ES-I3 (cell line): ENCODE measurements at regions not wholly inside any gene's neighbourhood (a gene's known extent, or its start where the extent isn't known, plus 50 kb on each side); places are given as distances from the start of the nearest gene placed in this dataset.

Experiments used
- H3K36me3 ChIP-seq: 2 replicates; pipeline ENCODE4 v1.6.1; 2013; ENCODE audit warnings: mild to moderate bottlenecking, low read length, control low read depth, moderate library complexity; ENCODE audit not compliant: insufficient read depth
- H3K4me1 ChIP-seq: 2 replicates; pipeline ENCODE4 v1.6.1; 2013; ENCODE audit warnings: mild to moderate bottlenecking, control low read depth, low read length; ENCODE audit not compliant: insufficient read depth
- H3K9ac ChIP-seq: 2 replicates; pipeline ENCODE4 v1.6.1; 2013; ENCODE audit warnings: low read depth, mild to moderate bottlenecking, low read length, moderate library complexity
- H3K9me3 ChIP-seq: 2 replicates; pipeline ENCODE4 v1.6.1; 2013; ENCODE audit warnings: mild to moderate bottlenecking, low read length, moderate library complexity; ENCODE audit not compliant: control insufficient read depth, insufficient read depth

DNA sequence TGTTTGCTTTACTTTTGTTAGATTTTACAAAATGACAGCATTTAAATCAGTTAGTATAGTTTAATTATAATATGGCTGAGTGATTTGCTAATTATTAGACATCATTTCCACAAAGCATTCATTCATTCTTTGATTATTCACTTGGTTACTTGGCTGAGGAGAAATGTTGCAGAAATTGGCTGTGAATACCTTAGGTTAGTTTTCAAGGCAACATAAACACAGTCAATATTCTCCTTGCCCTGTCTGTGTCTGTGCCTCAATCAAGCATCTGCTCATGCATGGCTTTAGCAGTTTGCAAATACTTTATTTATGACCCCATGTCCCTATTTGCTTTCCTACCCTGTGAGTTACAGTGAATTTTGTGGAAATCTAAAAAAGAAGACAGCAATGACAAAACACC, 718.3 kb downstream of the EPM2A start:
- no peak overlapping the region for H3K9ac ChIP-seq
- no peaks in the 10 kb centered on the region for H3K9me3 ChIP-seq
- H3K36me3 ChIP-seq: no peaks in the 10 kb centered on the region
- H3K4me1 ChIP-seq: 0 out of 2 replicates have a peak, but pooled peaks cover 7% of the 10 kb centered on the region

DNA sequence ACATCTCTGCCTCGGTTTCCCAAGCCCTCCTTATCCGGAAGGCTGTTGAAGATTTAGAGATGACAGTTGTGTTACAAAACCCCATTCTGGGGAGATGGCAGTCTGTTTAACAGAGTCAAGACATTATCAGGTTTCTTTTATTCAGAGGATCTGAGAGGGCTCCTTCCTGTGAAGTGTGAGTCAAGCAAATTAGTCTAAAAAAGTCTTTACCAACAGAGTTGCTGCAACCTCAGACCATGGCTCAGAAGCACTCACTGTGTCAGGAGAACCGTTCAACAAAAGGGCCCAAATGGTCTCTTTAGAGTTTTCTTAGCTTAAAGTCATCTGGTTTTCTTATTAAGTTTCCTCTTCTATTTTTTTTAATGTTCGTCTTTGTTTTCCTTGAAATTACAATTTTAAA, 717.8 kb downstream of the EPM2A start:
- H3K9me3 ChIP-seq: no peaks in the 10 kb centered on the region
- H3K36me3 ChIP-seq: no peaks in the 10 kb centered on the region
- 0 out of 2 replicates have a peak, but pooled peaks cover 7% of the 10 kb centered on the region for H3K4me1 ChIP-seq
- H3K9ac ChIP-seq: no peak overlapping the region

DNA sequence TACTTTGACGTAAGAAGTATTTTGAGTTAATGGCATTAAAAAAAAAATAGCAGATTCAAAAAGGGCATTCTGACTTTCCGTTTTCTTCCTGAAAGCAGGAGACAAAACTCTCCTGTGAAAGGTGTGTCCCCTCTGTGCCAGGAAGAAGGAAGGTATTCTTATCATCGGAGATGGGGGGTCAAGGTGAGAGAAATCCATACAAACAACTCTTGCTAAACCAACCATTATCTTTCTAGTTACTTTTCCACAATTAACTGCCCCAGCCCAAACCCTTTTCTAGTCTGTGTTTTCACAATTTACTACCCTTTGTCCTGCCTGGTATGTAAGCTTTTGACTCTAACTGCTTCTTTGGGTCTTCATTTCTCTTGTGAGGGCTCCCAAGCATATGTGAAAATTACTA, 717.3 kb downstream of the EPM2A start:
- Histone ChIP-seq H3K36me3 (no peaks in the 10 kb centered on the region), H3K9ac (no peak overlapping the region), H3K9me3 (no peaks in the 10 kb centered on the region), H3K4me1 (0 out of 2 replicates have a peak, but pooled peaks cover 7% of the 10 kb centered on the region)

DNA sequence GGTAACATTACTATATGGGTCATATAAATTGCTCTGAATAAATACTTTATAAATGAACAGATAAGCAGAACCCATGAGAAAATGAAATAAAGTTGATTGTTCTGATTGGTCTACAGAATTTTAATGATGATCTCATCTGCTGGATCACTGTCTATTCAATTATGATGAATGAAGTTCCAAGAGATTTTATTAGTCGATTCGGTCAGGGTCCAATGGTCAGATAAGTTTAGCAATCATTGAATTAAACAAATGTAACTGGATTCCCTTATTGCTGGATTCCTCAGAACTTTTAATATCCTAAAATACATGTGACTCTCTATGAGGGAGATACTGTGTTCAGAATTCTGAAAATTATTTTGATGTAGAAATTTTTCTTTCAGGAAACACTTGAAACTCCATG, 715.2 kb downstream of the EPM2A start:
- Histone ChIP-seq H3K9me3 (no peaks in the 10 kb centered on the region), H3K9ac (no peak overlapping the region), H3K36me3 (no peaks in the 10 kb centered on the region), H3K4me1 (0 out of 2 replicates have a peak, but pooled peaks cover 7% of the 10 kb centered on the region)

DNA sequence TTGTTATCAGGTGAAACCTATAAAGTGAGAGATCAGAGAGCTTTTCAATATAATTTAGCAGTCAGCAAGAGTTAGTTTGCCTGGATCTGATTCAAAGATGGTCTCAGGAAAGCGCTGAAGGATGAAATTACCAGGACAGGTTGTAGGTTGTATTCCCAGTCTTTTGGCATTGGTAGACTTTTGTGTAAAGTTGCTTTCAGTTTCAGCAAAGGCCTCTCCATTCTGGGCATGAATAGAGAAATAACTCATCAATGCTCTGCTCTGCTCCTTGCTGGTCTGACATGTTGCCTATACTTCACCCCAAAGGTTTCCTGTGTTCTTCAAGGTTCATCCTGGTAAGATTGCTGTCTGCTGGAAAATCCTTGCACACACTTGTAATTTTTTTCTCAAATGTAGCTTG, 714.8 kb downstream of the EPM2A start:
- Histone ChIP-seq H3K4me1 (0 out of 2 replicates have a peak, but pooled peaks cover 7% of the 10 kb centered on the region), H3K36me3 (no peaks in the 10 kb centered on the region), H3K9me3 (no peaks in the 10 kb centered on the region), H3K9ac (no peak overlapping the region)

DNA sequence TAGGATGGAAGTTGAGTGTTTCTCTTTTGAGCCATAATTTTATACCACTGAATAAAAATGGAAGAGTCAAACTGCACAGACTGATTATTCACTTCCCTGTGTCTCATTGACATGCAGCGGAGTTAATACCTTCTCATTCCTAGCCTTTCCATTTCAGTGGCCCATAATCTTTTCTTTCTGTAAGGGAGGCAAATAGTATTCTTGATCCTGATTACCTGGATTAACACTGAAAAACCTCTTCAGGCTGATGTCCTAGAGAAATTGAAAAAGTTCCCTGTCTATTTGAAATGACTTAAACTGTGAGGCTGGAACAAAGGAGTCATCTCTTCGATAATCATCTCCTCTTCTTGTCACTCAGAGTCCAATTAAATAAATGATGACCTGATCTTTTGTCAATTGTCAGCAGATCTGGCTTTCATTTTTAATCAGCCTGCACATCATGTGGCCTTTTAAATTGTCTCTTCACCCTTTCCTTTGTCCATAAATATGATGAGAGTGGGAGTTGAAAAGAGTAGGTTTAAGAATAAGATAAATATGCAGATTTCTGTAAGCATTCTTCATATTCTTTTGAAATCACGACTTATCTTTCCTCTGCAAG, 713.0 kb downstream of the EPM2A start:
- Histone ChIP-seq H3K9me3 (no peaks in the 10 kb centered on the region), H3K36me3 (no peaks in the 10 kb centered on the region), H3K4me1 (0 out of 2 replicates have a peak, but pooled peaks cover 7% of the 10 kb centered on the region), H3K9ac (no peak overlapping the region)

DNA sequence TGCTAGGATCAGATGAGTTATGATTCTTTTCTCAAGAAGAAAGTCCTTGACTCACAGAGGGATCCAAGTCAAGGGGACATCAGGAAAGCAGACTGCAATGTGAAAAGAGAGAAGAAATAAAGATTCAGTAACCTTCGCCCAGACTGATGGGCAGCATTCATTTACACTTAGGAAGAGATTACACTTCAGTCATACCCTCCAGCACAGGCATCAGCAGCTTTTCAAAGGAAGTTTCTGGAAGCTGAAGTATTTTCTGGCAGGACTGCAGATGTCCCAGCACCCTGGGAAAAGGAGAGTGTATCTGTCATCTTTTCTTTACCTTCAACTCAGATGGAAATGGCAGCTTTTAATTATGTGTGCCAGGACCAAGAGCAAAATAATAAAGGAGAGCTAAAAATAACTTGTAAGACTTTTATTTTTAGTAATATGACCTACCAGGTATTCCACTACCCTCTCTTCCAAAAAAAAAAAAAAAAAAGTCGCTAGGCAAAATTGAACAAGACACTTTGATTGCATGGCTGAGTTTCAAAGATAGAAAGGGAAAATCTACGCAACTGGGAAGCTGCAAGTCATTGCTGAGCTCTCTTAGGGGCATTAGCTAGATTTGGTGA, 712.1 kb downstream of the EPM2A start:
- Histone ChIP-seq H3K9ac (no peak overlapping the region), H3K36me3 (no peaks in the 10 kb centered on the region), H3K9me3 (no peaks in the 10 kb centered on the region), H3K4me1 (0 out of 2 replicates have a peak, but pooled peaks cover 2% of the 10 kb centered on the region)

DNA sequence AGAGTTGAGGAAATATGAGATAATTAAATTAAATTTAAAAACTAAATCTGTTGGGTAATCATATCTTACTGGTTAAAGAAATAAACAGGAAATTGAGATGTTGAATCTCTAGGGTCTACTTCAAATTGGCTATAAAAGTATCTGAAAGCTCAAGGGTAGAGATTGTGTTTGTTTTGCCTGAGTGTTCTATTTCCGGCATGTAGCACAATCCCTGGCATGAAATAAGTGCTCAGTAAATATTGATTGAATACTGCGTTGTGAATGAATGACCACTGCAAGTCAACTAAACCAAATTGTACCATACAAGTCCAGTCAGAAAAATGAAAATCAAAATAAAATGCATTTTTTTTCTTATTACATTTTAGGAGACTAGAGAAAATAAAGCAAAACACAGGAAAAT, 709.8 kb downstream of the EPM2A start:
- Histone ChIP-seq H3K4me1 (no peaks in the 10 kb centered on the region), H3K36me3 (no peaks in the 10 kb centered on the region), H3K9me3 (no peaks in the 10 kb centered on the region), H3K9ac (no peak overlapping the region)

DNA sequence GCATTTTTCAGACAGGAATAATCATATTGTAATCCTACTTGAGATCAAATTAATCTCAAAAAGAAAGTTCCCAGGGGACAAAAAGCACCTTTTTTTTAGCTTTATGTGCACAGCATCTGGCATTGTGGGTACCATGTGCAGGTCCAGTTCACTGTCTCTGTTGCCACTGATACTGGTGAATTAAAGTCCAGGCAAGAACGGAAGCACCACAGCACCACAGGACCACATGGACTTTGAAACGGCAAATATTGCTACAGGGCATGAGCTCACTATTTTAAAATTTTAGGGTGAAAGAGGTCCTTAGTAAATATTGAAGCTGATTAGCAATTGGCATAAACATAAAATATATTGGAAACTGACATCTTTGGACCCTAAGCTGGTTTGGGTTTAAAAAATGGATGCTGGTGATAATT, 709.0 kb downstream of the EPM2A start:
- H3K9me3 ChIP-seq: no peaks in the 10 kb centered on the region
- H3K9ac ChIP-seq: no peak overlapping the region
- no peaks in the 10 kb centered on the region for H3K36me3 ChIP-seq
- H3K4me1 ChIP-seq: no peaks in the 10 kb centered on the region

DNA sequence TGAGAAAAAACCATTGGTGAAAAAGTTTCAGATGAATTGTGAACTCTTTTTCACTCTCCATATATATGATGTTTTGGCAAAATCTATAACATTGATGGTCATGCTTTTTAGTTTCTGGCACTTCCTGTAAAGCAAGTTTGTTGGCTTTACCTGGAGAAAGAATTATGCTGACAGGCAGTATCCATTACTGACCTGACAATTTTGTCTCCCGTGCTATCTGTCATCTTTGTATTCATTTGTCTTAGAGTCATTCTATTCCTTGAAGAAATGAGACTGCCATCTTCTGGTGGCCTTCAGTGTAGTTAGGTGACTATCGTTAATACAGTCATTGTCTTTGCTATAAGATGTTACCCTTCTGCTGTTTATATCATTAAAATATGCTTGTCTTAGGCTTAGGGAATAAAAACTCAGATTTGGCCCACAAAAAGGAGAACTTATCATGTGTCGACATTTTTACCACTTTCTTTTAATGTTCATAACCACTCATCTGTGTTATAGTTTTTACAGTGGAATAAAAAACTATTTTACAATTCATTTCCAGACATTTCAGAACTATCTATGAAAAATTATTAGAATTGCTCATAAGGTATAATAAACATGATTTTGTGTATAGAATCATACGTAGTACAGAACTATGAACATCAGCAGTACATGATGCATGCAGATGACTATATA, 707.0 kb downstream of the EPM2A start:
- Histone ChIP-seq H3K9me3 (no peaks in the 10 kb centered on the region), H3K9ac (no peak overlapping the region), H3K4me1 (no peaks in the 10 kb centered on the region), H3K36me3 (no peaks in the 10 kb centered on the region)

DNA sequence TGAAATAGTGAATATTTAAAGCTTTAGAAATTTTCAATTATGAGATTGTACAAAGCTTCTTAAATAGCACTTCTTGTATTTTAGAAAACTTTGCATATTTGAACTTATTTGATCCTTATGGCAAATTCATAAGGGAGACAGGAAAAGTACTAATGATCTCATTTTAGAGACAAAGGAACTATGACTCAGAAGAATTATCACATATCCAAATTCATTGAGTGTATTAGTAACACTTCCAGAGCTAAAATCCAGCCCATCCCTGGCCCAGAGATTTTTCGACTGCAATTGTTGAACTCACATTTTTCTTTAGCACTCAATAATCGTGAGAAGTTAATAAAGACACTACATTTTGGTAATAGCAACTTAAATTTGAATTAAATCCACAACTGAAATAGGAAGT, 704.3 kb downstream of the EPM2A start:
- no peaks in the 10 kb centered on the region; the same call in 1 of the 2 replicates for H3K9me3 ChIP-seq
- H3K36me3 ChIP-seq: no peaks in the 10 kb centered on the region
- H3K4me1 ChIP-seq: no peaks in the 10 kb centered on the region
- H3K9ac ChIP-seq: no peak overlapping the region

DNA sequence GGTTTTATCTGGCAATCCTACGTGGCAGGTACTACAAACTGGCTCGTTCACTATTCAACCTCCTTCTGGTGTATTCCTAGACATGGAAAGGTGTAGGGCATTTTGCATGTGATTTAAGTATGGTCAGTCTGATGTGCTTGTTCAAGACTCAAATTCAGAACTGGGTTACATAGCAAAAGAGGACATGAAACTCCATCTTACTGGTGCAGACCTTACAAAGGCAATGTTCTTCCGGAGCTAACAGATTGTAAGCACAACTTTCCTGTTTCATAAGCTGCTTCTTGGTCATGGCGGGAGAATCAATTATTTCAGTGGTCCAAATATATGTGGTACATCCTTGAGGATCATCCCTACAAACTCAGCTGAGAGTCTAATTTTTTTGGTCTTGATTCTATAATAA, 703.4 kb downstream of the EPM2A start:
- Histone ChIP-seq H3K9me3 (no peaks in the 10 kb centered on the region; the same call in 1 of the 2 replicates), H3K9ac (no peak overlapping the region), H3K36me3 (no peaks in the 10 kb centered on the region), H3K4me1 (no peaks in the 10 kb centered on the region)

DNA sequence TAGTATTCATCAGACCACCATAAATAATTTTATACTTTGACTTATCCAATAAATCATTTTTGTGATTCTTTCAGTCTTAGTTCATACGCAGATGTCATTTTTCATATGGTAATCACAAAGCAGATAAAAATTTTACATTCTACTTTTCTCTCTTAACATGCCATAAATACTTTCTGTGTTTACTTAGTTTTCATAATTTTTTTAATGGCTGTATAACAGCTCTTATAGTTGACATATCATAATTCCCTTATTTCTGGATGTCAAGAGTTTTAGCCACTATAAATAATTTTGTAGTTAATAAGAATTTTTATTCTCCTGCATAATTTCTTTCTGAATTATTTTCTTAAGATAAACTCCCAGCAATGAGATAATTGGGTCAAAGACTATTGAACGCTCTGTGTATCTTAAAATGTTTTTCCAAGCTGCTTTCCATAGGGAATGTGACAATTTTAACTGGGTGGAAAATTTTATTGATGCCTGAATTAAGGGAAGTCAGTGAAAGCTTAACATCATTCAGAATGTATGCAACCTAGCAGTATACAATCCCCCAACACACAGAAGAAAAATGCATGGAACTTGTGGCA, 702.7 kb downstream of the EPM2A start:
- Histone ChIP-seq H3K4me1 (no peaks in the 10 kb centered on the region), H3K9ac (no peak overlapping the region)

DNA sequence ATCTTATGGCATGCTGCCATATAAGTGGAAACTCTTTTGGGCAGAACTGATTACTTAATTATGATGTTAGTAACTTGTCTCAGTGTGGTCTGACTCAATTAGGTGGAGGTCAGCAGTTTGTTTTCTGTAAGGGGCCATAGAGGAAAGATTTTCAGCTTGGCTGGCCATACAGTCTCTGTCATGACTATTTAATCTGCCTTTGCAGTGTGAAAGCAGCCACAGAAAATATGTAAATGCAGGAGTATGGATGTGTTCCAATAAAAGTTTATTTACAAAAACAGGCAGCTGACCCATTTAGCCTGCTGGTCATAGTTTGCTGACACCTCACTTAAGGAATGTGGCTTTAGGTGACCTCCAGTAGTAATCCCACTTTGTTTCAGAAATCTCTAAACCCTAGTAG, 700.7 kb downstream of the EPM2A start:
- no peaks in the 10 kb centered on the region for H3K4me1 ChIP-seq
- no peak overlapping the region for H3K9ac ChIP-seq
- no peaks in the 10 kb centered on the region; the same call in 1 of the 2 replicates for H3K9me3 ChIP-seq
- no peaks in the 10 kb centered on the region for H3K36me3 ChIP-seq

More for the DNA sequence above, 702.7 kb downstream of the EPM2A start:
- Histone ChIP-seq H3K9me3 (no peaks in the 10 kb centered on the region; the same call in 1 of the 2 replicates), H3K36me3 (no peaks in the 10 kb centered on the region)
